K562 (cell line): ENCODE measurements at regions not wholly inside any gene's neighbourhood (a gene's known extent, or its start where the extent isn't known, plus 50 kb on each side); places are given as distances from the start of the nearest gene placed in this dataset.

ENCODE experiments used
- ATAC-seq: fragments of 200-7000 bp; cut with Tn5 transposase; 3 replicates; pipeline ENCODE4 v1.9.1; 2020; ENCODE audit warnings: moderate library complexity
- BruUV-seq: library from RNA; stranded (reverse); fragments of 400-500 nt; replicated peaks from 2 replicates; lab custom pipeline; 2021; lab: Mats Ljungman, UMichigan
- CTCF ChIA-PET: fragments of 300-600 bp; formaldehyde crosslinking; extraction: SDS; loops from one replicate; lab custom pipeline; 2021; ENCODE audit warnings: low intra/inter-chr PET ratio; lab: Yijun Ruan, JAX
- POLR2A ChIA-PET: fragments of 300-600, 350-650 bp; sonication (Branson Sonifier 250); formaldehyde crosslinking; extraction: SDS; loops from one replicate; lab custom pipeline; 2021; ENCODE audit warnings: antibody characterized with exemption, inconsistent platforms; lab: Yijun Ruan, JAX
- DNase-seq, 4 experiments: peaks; one replicate each; pipeline versions ENCODE4 v3.0.0 to v3.0.0-alpha.2; 2011 to 2018; ENCODE audit warnings: low spot score in 3 of 4, mixed read lengths in 3 of 4; ENCODE audit errors: extremely low read depth in 1 of 4
- FAIRE-seq: peaks from 2 replicates; lab custom pipeline; 2011; peaks lifted over from hg19 to GRCh38; lab: Jason Lieb, UNC
- H2AFZ ChIP-seq: 2 replicates; pipeline ENCODE4 v1.6.0; 2011; ENCODE audit warnings: low read depth, low read length, control low read depth, inconsistent platforms
- H3K27ac ChIP-seq: fragments of 200-600 bp; 3 replicates; pipeline ENCODE4 v1.8.0; 2011; ENCODE audit warnings: low read depth, mild to moderate bottlenecking, control low read depth, inconsistent platforms, low read length, moderate library complexity, mixed read lengths; ENCODE audit errors: extremely low read depth
- H3K27me3 ChIP-seq, 2 experiments: fragments of 300-600 bp in 1 of 2; 2 replicates in 1 of 2; 3 replicates in 1 of 2; pipeline versions ENCODE4 v1.6.0 to v1.8.0; 2011; ENCODE audit warnings: inconsistent platforms in 2 of 2, low read length in 2 of 2, mild to moderate bottlenecking in 1 of 2, mixed read lengths in 1 of 2, moderate library complexity in 1 of 2; ENCODE audit not compliant: control insufficient read depth in 2 of 2, insufficient read depth in 2 of 2
- H3K36me3 ChIP-seq: fragments of 300-600 bp; 3 replicates; pipeline ENCODE4 v1.8.0; 2011; ENCODE audit warnings: mild to moderate bottlenecking, low read length, inconsistent platforms; ENCODE audit not compliant: control insufficient read depth, insufficient read depth
- H3K4me1 ChIP-seq, 2 experiments: fragments of 200-600 bp in 1 of 2; replicated peaks in 1 of 2; 2 replicates in 1 of 2; 3 replicates in 1 of 2; pipeline versions ENCODE4 v1.5.1 to v1.8.0; 2011; ENCODE audit warnings: inconsistent platforms in 2 of 2, low read length in 2 of 2, mild to moderate bottlenecking in 1 of 2, mixed read lengths in 1 of 2, moderate library complexity in 1 of 2; ENCODE audit not compliant: control insufficient read depth in 2 of 2, insufficient read depth in 2 of 2
- H3K4me2 ChIP-seq: 2 replicates; pipeline ENCODE4 v1.6.1; 2011; ENCODE audit warnings: low read length, control low read depth, inconsistent platforms, mixed read lengths; ENCODE audit not compliant: insufficient read depth
- H3K4me3 ChIP-seq: fragments of 200-600 bp; sonication (generic), shearing (Covaris generic); 2 replicates; pipeline ENCODE4 v1.5.1; 2016; ENCODE audit warnings: control low read depth, inconsistent platforms
- H3K79me2 ChIP-seq: fragments of 200-600 bp; 3 replicates; pipeline ENCODE4 v1.8.0; 2011; ENCODE audit warnings: low read length, inconsistent platforms; ENCODE audit not compliant: control insufficient read depth, insufficient read depth
- H3K9ac ChIP-seq, 2 experiments: 2 replicates each; pipeline versions ENCODE4 v1.6.0 to v1.6.1; 2011; ENCODE audit warnings: low read depth in 2 of 2, low read length in 2 of 2, control low read depth in 1 of 2, inconsistent platforms in 1 of 2, mild to moderate bottlenecking in 1 of 2, mixed read lengths in 1 of 2; ENCODE audit not compliant: insufficient read depth in 1 of 2
- H3K9me1 ChIP-seq: one replicate; pipeline ENCODE4 v1.6.0; 2011; ENCODE audit warnings: inconsistent platforms, mild to moderate bottlenecking, low read length, moderate library complexity; ENCODE audit not compliant: control insufficient read depth, insufficient read depth
- H3K9me3 ChIP-seq: replicated peaks from 2 replicates; pipeline ENCODE4 v1.5.1; 2011; ENCODE audit warnings: low read depth, low read length, inconsistent platforms; ENCODE audit not compliant: control insufficient read depth, insufficient read depth
- H4K20me1 ChIP-seq: replicated peaks from 2 replicates; pipeline ENCODE4 v1.6.1; 2011; ENCODE audit warnings: low read length, inconsistent platforms, mixed read lengths; ENCODE audit not compliant: control insufficient read depth, insufficient read depth
- C11orf30 ChIP-seq: fragments of 450-650 bp; IDR thresholded peaks from 2 replicates; pipeline ENCODE4 v1.6.1; 2016; ENCODE audit warnings: low read depth, mild to moderate bottlenecking
- DIDO1 ChIP-seq: fragments of 450-650 bp; IDR thresholded peaks from 2 replicates; pipeline ENCODE4 v1.6.1; 2016; ENCODE audit warnings: low read depth, missing biosample characterization, missing genetic modification characterization
- EZH2 ChIP-seq: IDR thresholded peaks from 2 replicates; pipeline ENCODE4 v1.6.1; 2012; ENCODE audit warnings: low read depth, mild to moderate bottlenecking, inconsistent platforms, low read length, borderline replicate concordance
- MAFF ChIP-seq: IDR thresholded peaks from 2 replicates; pipeline ENCODE4 v1.6.1; 2012; ENCODE audit warnings: low read length, improper control_type of control experiment
- MAFG ChIP-seq: fragments of 450-650 bp; conservative IDR thresholded peaks from 2 replicates; pipeline ENCODE4 v1.6.1; 2016; ENCODE audit warnings: missing genetic modification characterization, missing compliant biosample characterization
- MAFK ChIP-seq: IDR thresholded peaks from 2 replicates; pipeline ENCODE4 v1.6.1; 2011; ENCODE audit warnings: low read length, improper control_type of control experiment
- MXI1 ChIP-seq: IDR thresholded peaks from 2 replicates; pipeline ENCODE4 v1.6.1; 2011; ENCODE audit warnings: low read depth, mild to moderate bottlenecking, improper control_type of control experiment, low read length
- PHF21A ChIP-seq: fragments of 450-650 bp; IDR thresholded peaks from 2 replicates; pipeline ENCODE4 v1.6.1; 2017; ENCODE audit warnings: low read depth, borderline replicate concordance
- SRSF3 ChIP-seq: fragments of 200-400 bp; formaldehyde crosslinking; IDR thresholded peaks from 2 replicates; pipeline ENCODE4 v1.6.1; 2016; ENCODE audit warnings: mild to moderate bottlenecking, low read length, moderate library complexity; ENCODE audit not compliant: insufficient read depth
- ZFX ChIP-seq: sonication (generic); formaldehyde crosslinking; IDR thresholded peaks from 2 replicates; pipeline ENCODE4 v1.8.0; 2022; ENCODE audit warnings: mild to moderate bottlenecking, missing genetic modification reagents, moderate library complexity
- ZNF316 ChIP-seq: fragments of 450-650 bp; IDR thresholded peaks from 2 replicates; pipeline ENCODE4 v1.6.1; 2016
- ZNF512 ChIP-seq: IDR thresholded peaks from 2 replicates; pipeline ENCODE4 v1.6.1; 2016; ENCODE audit warnings: missing genetic modification characterization, missing compliant biosample characterization
- WGBS: fragments of 100-300 bp; shearing (Covaris generic); methylation state at CpG from one replicate; pipeline ENCODE4 v1.1.6; 2016; ENCODE audit warnings: low coverage, mixed read lengths; ENCODE audit not compliant: insufficient coverage; ENCODE audit errors: missing lambda C conversion rate; 5-methylcytosine and 5-hydroxymethylcytosine counted together
- in situ Hi-C: fragments of 300-500 bp; cut with MboI; formaldehyde crosslinking; loops from 4 replicates; pipeline ENCODE4 v1.15.0; 2018; ENCODE audit warnings: inconsistent platforms, mixed read lengths
- intact Hi-C: fragments of 100-400 bp; cut with micrococcal nuclease; formaldehyde crosslinking; loops from 2 replicates; pipeline ENCODE4 v1.14.2; 2022
- TF ChIP-seq, protein P1 (sequence below): fragments of 450-650 bp; formaldehyde crosslinking; conservative IDR thresholded peaks from 2 replicates; pipeline ENCODE4 v1.4.0; 2022; ENCODE audit warnings: mild to moderate bottlenecking, missing genetic modification characterization
- TF ChIP-seq, protein P2 (sequence below): sonication (generic); formaldehyde crosslinking; IDR thresholded peaks from 2 replicates; pipeline ENCODE4 v1.8.1; 2022; ENCODE audit warnings: missing genetic modification reagents

DNA sequence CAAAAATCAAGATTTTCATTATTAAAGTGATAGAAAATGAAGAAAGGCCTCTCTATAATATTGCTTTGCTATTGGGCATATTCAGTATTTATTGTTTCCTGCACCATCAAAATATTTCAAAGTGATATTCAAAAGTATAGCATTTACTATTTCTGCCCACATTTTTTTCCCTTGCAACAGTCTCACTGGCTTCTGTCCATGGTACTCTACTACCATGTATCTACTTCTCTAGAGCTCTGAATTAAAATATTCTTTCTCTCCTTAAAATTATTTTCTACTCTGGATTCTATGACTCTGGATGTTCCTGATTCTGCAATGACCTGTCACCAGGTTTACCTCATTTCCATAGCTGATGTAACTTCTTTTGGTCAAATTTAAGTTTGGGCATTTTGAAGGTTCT lies 1508.3 kb upstream of the PRR20A start (continued):
- TF ChIP-seq, protein P1, sequence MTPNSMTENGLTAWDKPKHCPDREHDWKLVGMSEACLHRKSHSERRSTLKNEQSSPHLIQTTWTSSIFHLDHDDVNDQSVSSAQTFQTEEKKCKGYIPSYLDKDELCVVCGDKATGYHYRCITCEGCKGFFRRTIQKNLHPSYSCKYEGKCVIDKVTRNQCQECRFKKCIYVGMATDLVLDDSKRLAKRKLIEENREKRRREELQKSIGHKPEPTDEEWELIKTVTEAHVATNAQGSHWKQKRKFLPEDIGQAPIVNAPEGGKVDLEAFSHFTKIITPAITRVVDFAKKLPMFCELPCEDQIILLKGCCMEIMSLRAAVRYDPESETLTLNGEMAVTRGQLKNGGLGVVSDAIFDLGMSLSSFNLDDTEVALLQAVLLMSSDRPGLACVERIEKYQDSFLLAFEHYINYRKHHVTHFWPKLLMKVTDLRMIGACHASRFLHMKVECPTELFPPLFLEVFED = no peak
- TF ChIP-seq EZH2 (no peak), ZNF512 (tag) (no peak), SRSF3 (no peak), PHF21A (no peak), DIDO1 (tag) (no peak)

DNA sequence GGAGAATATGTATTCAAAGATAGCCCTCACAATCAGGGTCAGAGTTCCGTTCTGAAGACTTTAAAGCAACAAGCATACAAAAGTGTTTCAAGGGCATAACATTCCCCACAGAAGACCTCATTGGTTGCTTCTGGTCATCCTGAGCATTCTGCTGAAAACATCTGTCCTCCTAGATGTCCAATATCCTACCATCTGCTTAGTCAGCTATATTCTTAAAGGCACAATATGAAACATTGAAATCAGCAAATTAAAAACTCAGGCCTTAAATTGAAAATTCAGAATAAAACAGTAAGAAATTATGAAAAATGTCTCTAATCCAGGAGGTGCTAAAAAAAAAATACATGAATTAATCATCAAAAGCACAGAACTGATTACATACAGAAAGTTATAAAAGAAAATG lies 1491.2 kb upstream of the PRR20A start:
- Histone ChIP-seq H3K27ac (no peak overlapping the region), H4K20me1 (no peaks in the 10 kb centered on the region), H3K79me2 (no peaks in the 10 kb centered on the region), H3K4me1 (no peaks in the 10 kb centered on the region), H3K36me3 (no peaks in the 10 kb centered on the region), H3K4me3 (no peak overlapping the region), H3K9me3 (no peaks in the 10 kb centered on the region), H3K9me1 (no peaks in the 10 kb centered on the region), H3K4me2 (no peak overlapping the region), H2AFZ (no peak overlapping the region), H3K9ac (no peak overlapping the region), H3K27me3 (no peaks in the 10 kb centered on the region)
- 0 out of 2 replicates have a peak, but pooled peaks have one; percentile 28 for TF ChIP-seq MAFK
- peak; percentile 20; the same call in 1 of the 2 replicates for TF ChIP-seq MAFF
- TF ChIP-seq MAFG (tag) = 0 out of 2 replicates have a peak, but pooled peaks have one; percentile 23
- no peak for TF ChIP-seq MXI1
- TF ChIP-seq, protein P2, sequence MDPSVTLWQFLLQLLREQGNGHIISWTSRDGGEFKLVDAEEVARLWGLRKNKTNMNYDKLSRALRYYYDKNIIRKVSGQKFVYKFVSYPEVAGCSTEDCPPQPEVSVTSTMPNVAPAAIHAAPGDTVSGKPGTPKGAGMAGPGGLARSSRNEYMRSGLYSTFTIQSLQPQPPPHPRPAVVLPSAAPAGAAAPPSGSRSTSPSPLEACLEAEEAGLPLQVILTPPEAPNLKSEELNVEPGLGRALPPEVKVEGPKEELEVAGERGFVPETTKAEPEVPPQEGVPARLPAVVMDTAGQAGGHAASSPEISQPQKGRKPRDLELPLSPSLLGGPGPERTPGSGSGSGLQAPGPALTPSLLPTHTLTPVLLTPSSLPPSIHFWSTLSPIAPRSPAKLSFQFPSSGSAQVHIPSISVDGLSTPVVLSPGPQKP (CRISPR knock-in tag) = no peak
- peak; percentile 52 for TF ChIP-seq ZNF316
- no peak for TF ChIP-seq ZFX (CRISPR knock-in tag)
- peak; percentile 12; the same call in 1 of the 2 replicates for TF ChIP-seq C11orf30
- ATAC-seq = no peak
- ChIA-PET CTCF (no interaction called here), POLR2A (no interaction called here)
- no TSS peak for BruUV-seq
- DNase-seq = no peak
- intact Hi-C loops (no loop called here), in situ Hi-C loops (no loop called here)
- no peak for FAIRE-seq
- 8% methylated on average over 1 of the region's 1 CpG for WGBS
